Germinal center (tissue), 1 donor: ENCODE measurements at regions not wholly inside any gene's neighbourhood (a gene's known extent, or its start where the extent isn't known, plus 50 kb on each side); places are given as distances from the start of the nearest gene placed in this dataset.
"Not testable (repeated sequence)": the region's sequence is repeated elsewhere in the genome, so short reads cannot be mapped to it uniquely, and the experiment has no call there.

Experiments used
- DNase-seq: peaks from one replicate; pipeline ENCODE4 v3.0.0; 2012; ENCODE audit warnings: mixed read lengths, low spot score

DNA sequence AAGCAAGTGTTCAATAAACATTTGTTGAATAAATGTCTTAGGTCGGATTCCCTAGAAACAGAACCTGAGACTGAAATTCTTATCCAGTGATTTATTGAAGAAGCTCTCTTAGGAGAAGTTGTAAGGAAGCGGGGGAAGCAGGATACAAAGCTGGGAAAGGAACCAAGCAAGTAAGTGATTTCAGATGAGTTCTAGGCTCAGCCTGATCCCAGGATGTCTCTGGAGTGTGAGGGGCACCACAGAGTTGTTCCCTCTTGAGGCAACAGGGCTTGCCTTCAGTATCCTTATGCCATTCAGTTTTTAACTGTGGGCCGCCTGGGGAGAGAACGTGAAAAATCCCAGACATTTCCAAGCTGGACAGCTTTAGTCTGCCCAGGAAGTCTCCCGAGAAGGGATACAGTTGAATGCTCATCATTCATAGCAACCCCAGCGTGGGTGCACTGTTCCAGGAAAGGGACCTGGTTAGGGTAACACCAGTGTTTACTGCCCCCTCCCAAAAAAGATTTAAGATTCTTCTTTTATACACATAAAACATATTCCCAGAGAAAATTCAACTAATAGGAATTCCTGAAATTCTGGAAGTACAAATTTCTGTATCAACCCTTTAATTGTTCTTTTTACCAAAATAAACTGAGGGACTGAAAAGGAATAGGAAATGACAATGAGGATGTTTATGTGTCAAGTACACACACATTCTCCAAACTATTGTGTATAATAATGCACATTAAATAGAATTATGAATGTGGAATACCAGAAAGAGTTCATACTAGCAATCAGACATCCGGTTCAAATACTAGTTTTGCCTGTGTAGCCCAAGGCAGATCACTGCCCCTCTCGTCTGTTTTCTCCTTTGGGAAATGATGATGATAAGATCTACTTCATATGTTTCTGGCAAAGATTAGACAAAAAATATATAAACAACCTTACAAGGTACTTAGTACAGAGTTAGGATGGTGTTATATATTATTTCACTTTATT lies 592.1 kb upstream of the CDH2 start:
- DNase-seq: no peak

DNA sequence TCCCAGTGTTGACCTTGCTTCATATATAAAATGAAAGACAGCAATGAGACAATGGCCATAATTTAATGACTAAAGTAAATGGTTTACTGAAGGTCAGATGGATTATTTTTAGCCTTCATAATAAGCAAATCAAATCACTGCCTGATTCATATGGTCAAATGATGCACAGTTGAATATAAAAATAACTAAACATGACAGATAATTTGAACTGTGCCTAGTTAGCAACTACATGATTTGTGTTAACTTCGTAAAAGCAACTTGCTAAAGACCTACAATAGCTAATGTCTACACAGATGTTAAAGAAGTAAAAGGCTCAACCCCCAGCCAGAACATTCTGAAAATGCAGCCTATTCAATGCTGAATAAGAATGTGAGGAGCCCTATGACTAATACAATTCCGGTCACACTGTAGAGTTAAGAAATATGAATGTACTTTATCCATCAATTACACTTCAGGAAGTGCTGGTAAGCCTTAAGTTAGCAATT lies 590.8 kb upstream of the CDH2 start:
- no peak for DNase-seq

DNA sequence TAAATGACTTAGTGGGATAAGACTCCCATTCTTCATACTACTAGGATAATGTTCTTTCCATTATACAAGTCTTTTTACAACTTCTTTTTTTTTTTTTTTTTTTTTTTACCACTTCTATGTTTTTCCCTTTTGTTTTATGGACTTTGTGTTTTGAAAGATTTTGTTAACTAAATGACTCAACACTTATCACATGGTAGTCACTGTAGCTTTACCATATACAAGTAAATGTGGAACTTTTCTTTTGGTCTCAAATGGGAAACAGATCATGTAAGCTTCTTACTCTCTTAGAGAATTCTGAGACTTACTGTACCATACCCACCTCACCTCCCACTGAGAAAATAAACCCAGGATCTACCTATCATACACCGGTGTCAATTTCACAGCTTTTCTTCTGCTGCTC lies 590.3 kb upstream of the CDH2 start:
- no peak for DNase-seq

DNA sequence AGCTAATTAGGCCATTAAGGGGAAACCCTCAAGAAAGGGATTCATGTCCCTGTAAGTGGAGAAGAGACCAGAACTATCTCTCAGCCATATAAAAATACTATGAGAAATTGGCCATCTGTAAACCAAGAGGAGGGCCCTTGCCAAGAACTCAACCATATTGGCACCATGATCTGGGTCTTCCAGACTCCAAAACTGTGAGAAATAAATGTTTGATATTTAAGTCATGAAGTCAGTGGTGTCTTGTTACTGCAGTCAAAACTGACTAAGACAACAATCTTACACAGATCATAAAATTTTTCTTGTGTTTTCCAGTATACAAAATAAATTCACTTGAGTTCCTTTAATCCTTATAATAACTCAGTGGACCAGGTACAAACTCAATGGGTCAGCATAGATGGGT lies 589.8 kb upstream of the CDH2 start:
- no peak for DNase-seq

DNA sequence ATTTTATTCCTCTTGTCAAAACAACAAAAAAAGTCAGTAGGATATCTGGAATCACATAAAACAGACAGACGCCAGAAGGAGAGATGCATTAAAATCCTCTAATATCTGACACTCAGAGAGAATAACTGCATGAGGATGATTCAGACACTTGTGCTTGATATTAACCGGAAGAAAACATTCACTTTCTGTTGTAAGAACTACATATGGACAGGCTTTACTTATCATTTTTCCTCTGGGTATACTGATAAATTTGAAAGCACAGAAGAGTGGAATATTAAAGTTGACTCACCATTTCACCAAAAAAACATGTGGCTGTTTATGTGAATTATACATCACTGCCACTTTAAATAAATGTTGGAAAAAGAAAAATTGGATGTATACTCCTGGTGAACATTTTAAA lies 589.1 kb upstream of the CDH2 start:
- no peak for DNase-seq

DNA sequence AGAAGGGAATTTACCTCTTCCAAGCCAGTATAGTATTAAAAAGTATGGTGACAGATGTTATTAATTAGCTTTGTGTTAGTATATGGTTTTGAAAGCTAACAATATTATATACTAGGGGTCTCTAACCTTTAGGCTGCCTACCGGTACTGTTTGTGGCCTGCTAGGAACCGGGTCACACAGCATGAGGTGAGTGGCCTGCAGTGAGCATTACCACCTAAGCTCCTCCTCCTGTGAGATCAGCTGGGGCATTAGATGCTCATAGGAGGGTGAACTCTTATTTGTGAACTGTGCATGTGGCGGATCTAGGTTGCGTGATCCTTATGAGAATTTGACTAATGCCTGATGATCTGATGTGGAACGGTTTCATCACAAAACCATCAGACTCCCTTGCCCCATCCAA lies 583.4 kb upstream of the CDH2 start:
- no peak for DNase-seq

DNA sequence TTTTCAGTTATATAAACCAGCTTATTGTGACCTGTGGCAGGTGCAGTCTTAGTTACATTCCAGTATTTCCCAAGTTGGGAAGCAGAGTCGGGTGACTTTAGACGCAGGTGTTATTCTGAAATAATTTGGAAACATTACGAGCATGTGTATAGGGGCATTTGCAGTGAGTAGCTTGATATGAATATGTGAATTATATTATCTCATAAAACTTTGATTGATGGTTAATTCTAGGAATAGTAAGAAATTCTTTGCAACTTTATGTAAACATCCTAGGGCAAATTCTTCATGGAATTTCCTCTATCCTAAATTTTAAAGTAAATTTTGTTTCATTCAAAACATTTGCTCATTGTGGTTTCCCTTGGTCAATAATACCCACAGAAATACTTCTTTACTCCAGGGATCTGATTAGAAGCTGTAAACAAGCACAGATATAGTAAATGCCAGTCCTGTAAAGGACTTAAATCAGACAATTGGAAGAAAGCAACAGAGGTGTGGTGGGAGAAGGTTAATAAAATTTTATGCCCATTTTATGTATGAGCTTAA lies 580.6 kb upstream of the CDH2 start:
- no peak for DNase-seq

DNA sequence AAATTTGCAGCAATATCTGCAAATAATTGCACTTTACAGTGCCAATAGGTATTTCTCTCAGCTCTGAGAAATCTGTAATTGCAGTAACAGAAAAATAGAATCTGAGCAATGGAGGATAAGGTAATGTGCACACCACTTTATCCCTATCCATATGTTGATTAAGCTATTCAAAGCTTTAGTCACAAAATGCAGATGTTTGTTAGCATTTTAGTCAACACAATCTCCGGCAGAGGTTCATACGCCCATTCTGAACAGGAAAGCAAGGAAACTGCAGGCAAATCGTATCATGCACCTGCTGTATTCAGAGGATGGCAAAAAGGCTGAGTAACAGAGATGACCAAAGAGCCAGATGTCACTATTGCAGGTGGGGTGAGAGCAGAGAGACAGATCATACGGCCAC lies 566.2 kb upstream of the CDH2 start:
- no peak for DNase-seq

DNA sequence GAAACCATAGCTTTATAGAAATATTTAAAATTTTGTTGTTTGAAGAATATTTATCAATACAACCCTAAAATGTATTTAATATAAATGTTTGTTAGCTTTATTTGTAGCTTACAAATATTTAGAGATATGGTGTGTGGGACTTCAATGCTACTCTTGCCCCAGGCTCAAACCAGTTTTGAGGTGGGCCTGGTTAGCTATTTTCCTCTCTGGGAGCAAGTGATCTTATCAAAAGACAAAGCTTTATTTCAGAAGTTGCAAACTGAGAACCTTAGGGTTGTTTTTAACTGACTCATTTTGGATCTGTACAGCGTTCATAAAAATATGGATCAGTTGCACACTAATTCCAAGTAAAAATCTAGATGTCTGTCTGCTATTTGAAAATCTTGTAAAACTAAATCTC lies 563.6 kb upstream of the CDH2 start:
- DNase-seq: no peak

DNA sequence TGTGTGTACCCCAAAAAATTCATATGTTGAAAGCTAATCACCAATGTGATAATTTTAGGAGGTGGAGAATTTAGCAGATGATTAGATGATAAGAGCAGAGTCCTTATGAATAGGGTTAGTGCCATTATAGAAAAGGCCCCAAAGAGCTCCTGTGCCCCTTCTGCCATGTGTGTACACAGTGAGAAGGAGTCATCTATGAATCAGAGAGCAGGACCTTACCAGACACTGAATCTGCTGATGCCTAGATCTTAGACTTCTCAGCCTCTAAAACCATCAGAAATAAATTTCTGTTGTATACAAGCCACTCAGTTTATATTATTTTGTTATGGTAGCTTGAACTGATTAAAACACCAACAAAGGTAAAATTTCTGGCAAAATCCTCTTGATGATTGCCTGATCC lies 560.0 kb upstream of the CDH2 start:
- DNase-seq: no peak

DNA sequence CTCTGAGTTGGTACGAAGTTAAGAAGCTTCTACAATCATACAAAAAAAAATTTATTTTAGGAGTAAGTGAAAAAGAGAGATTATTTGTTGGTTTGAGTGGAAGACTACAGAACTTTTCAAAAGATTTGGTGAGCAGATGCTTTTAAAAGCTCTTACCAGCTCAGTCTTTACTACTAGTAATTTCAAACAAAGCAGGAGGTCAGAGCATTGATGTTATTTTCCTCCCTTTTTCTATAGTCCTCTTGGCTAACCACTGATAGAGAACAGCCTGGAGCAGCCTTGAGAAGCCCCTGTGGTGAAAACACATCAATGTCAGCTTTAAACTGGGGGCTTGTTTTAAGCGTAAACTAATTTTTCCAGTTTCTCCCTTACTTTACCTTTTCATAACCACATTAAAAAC lies 559.3 kb upstream of the CDH2 start:
- DNase-seq: no peak

DNA sequence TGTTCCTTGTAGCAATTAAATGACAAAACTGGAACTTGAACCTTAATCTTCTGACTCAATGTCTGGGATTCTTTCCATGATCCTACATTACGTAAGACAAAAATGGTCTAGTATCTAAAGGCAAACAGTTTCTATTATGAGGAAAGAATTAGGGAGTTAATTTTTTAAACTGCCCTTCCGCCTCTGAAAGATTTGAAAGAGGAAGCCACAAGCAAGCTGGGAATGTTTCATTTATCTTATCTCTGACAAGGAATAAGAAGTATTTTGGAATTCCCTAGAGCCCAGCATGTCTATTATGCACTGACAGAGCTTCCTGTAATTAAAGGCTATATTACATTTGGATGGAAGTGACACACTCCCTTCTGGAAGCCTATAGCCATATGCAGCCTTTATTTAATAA lies 558.8 kb upstream of the CDH2 start:
- no peak for DNase-seq

DNA sequence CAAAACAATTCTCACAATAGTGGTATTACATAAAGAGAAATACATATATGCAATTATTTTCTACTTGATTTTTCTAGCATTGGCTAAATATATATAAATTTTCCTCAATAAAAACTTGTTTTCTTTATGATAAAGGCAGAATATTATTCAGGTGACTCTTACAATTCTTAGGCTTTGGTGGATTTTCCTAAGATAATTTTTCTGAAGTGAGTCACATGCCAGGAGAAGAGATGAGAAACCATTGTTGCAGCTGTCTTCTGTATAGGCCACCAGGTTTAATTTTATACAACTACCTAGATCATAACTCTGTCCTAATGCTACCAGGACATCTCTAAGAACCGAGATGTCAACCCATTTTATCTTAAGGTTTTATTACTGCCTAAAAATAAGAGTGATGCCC lies 552.4 kb upstream of the CDH2 start:
- DNase-seq: no peak

DNA sequence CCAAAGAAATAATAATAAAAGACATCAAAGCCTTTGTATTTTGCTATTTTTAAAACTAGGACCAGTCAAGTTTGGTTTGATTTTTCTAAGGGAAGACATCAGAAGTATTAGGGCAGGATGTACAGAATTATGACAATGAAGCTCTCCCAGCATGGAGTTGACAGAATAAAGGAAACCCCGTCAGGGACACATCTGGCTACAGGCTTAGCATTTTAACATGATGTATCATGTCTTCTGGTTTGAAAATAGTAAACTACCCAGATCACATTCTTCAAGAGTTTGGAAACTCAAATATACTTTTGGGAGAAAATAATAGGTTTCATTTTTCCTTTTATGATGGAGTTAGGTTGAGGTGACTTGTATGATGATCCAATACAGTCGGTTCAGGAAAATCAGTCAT lies 552.0 kb upstream of the CDH2 start:
- no peak for DNase-seq

DNA sequence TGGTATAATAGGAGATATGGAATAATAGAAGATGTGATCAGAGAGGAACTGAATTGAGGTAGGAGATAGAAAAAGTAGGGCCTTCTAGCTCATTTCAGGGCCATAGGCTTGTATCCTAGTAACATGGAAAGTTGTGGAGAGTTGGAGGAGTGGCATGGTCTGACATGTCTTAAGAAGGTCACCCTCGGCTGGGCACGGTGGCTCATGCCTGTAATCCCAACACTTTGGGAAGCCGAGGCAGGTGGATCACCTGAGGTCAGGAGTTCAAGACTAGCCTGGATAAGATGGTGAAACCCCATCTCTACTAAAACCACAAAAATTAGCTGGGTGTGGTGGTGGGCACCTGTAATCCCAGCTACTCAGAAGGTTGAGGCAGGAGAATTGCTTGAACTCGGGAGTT lies 550.3 kb upstream of the CDH2 start:
- DNase-seq: not testable (repeated sequence)

DNA sequence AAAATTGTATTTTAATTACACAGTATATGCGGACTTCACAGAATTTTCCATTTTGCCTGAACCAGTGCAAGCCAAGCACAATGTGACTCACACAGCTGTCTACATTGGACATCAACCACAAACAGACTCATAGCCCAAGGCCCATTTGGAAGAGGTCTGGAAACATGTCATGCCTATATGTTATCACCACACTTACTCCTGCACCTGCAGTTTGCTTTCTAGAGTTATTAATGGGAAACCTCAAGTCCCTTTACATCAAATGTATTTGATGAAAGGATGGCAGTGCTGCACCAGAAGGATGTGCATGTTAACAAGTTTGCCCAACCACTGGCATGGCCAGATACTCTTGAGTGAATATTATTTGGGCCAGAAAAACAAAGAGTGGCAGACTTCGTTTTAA lies 548.9 kb upstream of the CDH2 start:
- DNase-seq: no peak

DNA sequence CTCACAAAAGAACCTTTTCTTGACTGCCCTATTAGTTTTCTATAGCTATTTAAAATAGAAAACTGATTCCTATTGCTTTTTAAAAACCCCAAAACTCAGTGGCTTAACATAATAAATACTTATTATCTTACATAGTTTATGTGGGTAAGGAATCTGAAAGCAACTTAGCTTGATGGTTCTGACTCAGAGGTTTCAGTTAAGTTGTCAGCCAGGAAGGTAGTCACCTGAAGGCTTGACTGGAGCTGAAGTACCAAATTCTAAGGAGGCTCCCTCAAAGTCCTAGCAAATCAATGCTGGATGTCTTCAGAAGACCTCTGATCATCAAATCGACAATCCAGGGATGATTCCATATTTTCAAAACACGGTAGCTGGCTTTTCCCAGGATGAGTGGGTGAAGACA lies 546.6 kb upstream of the CDH2 start:
- DNase-seq: no peak

DNA sequence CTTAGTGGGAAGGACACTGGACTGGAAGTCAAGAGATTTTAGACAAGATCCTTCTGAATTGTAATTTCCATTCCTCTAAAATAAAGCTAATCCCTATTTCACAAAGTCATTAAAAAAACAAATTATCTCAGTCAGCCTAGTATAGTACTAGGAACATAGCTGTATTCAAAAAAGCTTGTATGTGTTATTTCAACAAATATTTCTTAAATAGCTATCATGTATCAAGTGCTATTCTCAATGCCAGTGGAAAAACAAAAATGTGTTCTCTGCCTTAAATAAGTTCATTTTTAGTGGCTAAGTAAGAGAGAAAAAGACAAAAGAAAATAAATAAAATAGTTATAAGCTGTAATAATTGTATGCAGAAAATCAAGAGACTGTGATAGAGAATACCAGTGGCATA lies 541.8 kb upstream of the CDH2 start:
- DNase-seq: no peak

DNA sequence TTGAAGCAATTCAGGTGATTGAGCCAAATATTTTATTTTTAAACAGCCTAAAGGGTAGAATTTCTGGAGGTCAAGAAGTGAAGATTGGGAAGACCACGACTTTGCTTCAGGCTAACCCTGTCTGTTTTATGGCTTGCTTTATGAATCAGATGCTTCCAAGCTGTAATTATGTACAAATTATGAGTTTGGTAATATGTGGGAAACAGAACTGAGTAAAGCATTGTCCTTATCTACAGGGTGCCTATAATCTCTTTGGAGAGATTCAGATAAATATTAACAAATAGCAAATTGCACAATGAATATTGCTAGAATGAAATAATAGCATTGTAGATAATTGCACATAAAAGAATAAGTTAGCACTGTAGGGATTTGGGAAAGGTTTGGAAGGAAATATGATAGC lies 539.4 kb upstream of the CDH2 start:
- DNase-seq: no peak

DNA sequence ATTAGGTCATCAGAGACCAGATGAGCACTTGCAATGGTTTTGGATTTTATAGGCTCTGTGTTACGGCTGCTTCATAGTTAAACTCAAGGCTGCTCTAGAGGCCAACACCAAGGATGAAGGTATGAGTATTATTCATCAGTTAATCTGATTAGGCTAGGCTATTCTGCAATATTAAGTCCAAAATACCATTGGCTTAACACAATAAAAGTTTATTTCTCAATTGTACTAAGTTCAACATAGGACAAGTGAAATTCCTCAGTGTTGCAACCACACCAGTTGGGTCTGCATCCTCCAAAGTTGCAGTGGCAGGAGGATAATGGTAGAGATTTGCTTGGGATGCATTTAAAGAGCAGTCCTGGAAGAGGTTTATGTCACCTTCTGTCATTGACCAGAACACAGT lies 538.3 kb upstream of the CDH2 start:
- no peak for DNase-seq

DNA sequence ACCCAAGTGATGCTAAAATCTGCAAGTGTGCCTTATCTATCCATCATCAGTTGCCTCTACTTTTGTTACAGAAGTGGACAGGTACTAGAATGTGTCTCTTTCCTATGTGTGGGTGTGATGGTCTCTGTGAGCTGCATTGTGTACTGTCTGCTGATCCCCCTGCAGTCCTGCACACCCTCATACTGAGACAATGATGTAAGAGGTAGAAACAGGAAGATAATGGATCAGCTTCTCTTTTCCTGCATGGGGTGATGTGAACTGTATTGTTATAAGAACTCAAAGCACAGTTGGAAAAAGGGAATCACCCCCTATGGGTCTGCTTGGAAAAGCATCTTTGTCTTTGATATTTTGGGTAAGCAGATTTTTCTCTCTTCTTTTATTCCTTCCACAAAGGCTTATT lies 537.6 kb upstream of the CDH2 start:
- DNase-seq: no peak

DNA sequence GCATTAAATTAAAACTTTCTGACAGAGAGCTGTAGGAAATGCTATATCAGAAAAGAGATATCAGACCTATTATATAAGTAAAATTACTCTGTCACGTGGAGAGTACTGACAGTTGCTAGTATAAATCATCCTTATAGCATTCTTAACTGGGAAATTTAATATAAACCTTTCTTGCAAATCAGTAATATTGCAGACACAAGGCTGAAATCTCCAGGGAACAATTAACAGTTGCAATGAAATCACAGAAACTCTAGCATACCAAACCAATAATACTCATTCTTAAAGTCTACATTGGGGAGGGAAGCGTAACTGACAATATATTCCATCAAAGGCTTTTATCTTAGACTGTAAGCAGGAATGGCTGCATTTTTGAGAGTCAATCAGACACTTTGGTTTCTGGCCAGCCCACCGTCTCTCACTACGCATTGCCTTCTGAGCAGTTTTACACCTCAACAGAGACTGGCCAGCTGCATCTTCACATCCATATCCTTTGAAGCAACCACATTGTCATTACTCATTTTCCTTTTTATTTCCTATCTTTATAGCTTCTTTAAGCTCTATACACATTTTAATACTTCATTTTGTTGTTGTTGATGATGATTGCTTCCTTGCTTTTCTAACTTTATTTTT lies 536.0 kb upstream of the CDH2 start:
- DNase-seq: no peak

DNA sequence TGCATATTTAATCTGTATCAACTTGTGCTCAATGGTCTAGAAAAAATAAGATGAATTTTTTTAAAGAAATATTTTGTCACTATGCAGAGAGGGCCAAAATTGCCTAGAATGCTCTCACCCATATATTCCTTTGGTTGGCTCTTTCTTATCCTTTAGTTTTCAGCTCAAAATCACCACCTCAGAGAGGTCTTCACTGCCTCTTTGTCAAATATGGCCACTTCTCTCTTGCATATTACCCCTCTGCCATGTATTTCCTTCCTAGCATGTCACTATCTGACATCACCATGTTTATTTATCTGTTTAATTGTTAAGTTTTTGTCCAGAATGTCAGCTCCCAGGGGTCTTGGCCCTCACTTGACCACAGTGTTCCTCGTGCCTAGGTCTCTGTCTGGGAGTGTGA lies 535.2 kb upstream of the CDH2 start:
- no peak for DNase-seq
